HCT116 (cell line): ENCODE measurements at regions not wholly inside any gene's neighbourhood (a gene's known extent, or its start where the extent isn't known, plus 50 kb on each side); places are given as distances from the start of the nearest gene placed in this dataset.

ENCODE experiments used
- ATF3 ChIP-seq: IDR thresholded peaks from 2 replicates; pipeline ENCODE4 v1.6.1; 2012
- CEBPB ChIP-seq: IDR thresholded peaks from 2 replicates; pipeline ENCODE4 v1.6.1; 2012; ENCODE audit warnings: low read depth
- EZH2 ChIP-seq: fragments of 200-600 bp; sonication (generic); IDR thresholded peaks from 2 replicates; pipeline ENCODE4 v1.6.1; 2017; ENCODE audit warnings: antibody characterized with exemption, mixed run types
- POLR2A ChIP-seq: IDR thresholded peaks from 2 replicates; pipeline ENCODE4 v1.7.0; 2011; ENCODE audit warnings: borderline replicate concordance; ENCODE audit not compliant: insufficient read depth, insufficient read length; ENCODE audit errors: extremely low read depth
- POLR2AphosphoS5 ChIP-seq: IDR thresholded peaks from 2 replicates; pipeline ENCODE4 v1.6.1; 2011; ENCODE audit warnings: mild to moderate bottlenecking, low read depth, low read length, moderate library complexity
- REST ChIP-seq: IDR thresholded peaks from 2 replicates; pipeline ENCODE4 v1.6.1; 2012; ENCODE audit warnings: low read depth
- TCF7L2 ChIP-seq: IDR thresholded peaks from 2 replicates; pipeline ENCODE4 v1.7.0; 2011; ENCODE audit warnings: borderline replicate concordance, inconsistent platforms; ENCODE audit not compliant: insufficient read depth, insufficient read length; ENCODE audit errors: extremely low read depth
- YY1 ChIP-seq: IDR thresholded peaks from 2 replicates; pipeline ENCODE4 v1.6.1; 2011; ENCODE audit warnings: low read length, low read depth, moderate library complexity, mild to moderate bottlenecking; ENCODE audit not compliant: insufficient replicate concordance; ENCODE audit errors: extremely low read depth
- ZBTB33 ChIP-seq: IDR thresholded peaks from 2 replicates; pipeline ENCODE4 v1.6.1; 2011; ENCODE audit warnings: mild to moderate bottlenecking, low read length, moderate library complexity; ENCODE audit not compliant: insufficient replicate concordance; ENCODE audit errors: extremely low read depth
- ZFX ChIP-seq: fragments of 450-650 bp; IDR thresholded peaks from 2 replicates; pipeline ENCODE4 v1.6.1; 2017
- ZNF274 ChIP-seq: fragments of 200-500 bp; sonication (Bioruptor generic); IDR thresholded peaks from 2 replicates; pipeline ENCODE4 v1.6.1; 2014; ENCODE audit warnings: mild to moderate bottlenecking, low read depth, low read length, inconsistent platforms
- TF ChIP-seq, protein P1 (sequence below), 3 experiments: fragments of 200-600 bp in 1 of 3; sonication (generic) in 1 of 3; IDR thresholded peaks in 2 of 3; conservative IDR thresholded peaks in 1 of 3; 2 replicates each; pipeline ENCODE4 v1.5.1; 2012 to 2017; ENCODE audit warnings: low read depth in 2 of 3, low read length in 2 of 3, antibody characterized with exemption in 1 of 3, borderline replicate concordance in 1 of 3, control low read depth in 1 of 3, mild to moderate bottlenecking in 1 of 3, mixed read lengths in 1 of 3, mixed run types in 1 of 3, moderate library complexity in 1 of 3; ENCODE audit not compliant: insufficient read depth in 1 of 3
- TF ChIP-seq, protein P2 (sequence below): IDR thresholded peaks from 2 replicates; pipeline ENCODE4 v1.6.1; 2012

DNA sequence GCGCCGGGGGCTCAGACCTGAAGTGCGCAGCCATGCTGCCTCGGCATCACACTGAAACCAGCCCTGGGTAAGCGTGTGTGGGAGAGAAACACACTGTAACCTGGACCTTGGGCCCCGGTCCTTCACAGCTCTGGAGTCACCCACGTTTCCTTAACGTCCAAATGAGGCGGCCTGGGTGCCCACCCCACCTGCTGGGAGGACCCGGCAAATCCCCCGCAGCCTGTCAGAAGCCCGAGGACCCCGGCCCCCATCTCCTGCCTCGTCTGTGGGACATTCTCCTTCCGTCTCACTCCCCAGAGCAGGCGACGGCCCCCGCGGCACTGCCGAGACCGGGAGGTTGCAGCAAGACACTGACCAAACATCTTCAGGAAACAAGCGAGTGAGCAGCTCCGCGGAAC, 66.5 kb upstream of the GALNT9 start:
- TF ChIP-seq, protein P1, sequence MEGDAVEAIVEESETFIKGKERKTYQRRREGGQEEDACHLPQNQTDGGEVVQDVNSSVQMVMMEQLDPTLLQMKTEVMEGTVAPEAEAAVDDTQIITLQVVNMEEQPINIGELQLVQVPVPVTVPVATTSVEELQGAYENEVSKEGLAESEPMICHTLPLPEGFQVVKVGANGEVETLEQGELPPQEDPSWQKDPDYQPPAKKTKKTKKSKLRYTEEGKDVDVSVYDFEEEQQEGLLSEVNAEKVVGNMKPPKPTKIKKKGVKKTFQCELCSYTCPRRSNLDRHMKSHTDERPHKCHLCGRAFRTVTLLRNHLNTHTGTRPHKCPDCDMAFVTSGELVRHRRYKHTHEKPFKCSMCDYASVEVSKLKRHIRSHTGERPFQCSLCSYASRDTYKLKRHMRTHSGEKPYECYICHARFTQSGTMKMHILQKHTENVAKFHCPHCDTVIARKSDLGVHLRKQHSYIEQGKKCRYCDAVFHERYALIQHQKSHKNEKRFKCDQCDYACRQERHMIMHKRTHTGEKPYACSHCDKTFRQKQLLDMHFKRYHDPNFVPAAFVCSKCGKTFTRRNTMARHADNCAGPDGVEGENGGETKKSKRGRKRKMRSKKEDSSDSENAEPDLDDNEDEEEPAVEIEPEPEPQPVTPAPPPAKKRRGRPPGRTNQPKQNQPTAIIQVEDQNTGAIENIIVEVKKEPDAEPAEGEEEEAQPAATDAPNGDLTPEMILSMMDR (IDR thresholded peaks at IDR 0.05 in 2 of 3, conservative IDR thresholded peaks at IDR 0.05 in 1 of 3; ENCODE audit: borderline replicate concordance in 1 of 3, insufficient read depth in 1 of 3, low read depth in 2 of 3, low read length in 2 of 3) = no peak
- TF ChIP-seq ZNF274 (no peak), POLR2AphosphoS5 (no peak), POLR2A (no peak), ZFX (no peak), REST (no peak), CEBPB (no peak), EZH2 (no peak), YY1 (no peak), ATF3 (no peak), TCF7L2 (no peak), ZBTB33 (no peak)
- TF ChIP-seq, protein P2, sequence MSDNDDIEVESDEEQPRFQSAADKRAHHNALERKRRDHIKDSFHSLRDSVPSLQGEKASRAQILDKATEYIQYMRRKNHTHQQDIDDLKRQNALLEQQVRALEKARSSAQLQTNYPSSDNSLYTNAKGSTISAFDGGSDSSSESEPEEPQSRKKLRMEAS = no peak
